Mucosa of rectum (tissue), 2 donors: ENCODE measurements at regions not wholly inside any gene's neighbourhood (a gene's known extent, or its start where the extent isn't known, plus 50 kb on each side); places are given as distances from the start of the nearest gene placed in this dataset.

ENCODE experiments used
- H3K27ac ChIP-seq, 2 donors: one replicate each; pipeline ENCODE4 v1.7.0; 2013; ENCODE audit warnings: inconsistent platforms in 2 of 2, low read depth in 2 of 2, low read length in 2 of 2
- H3K27me3 ChIP-seq, 2 donors: one replicate each; pipeline ENCODE4 v1.7.0; 2013; ENCODE audit warnings: low read length in 2 of 2; ENCODE audit not compliant: control insufficient read depth in 2 of 2, insufficient read depth in 2 of 2
- H3K36me3 ChIP-seq, 2 donors: one replicate each; pipeline ENCODE4 v1.7.0; 2013; ENCODE audit warnings: low read length in 2 of 2; ENCODE audit not compliant: control insufficient read depth in 2 of 2, insufficient read depth in 2 of 2
- H3K4me1 ChIP-seq, 2 donors: one replicate each; pipeline ENCODE4 v1.7.0; 2013; ENCODE audit warnings: low read length in 2 of 2, mild to moderate bottlenecking in 1 of 2; ENCODE audit not compliant: control insufficient read depth in 2 of 2, insufficient read depth in 2 of 2
- H3K4me3 ChIP-seq, 2 donors: one replicate each; pipeline ENCODE4 v1.7.0; 2013; ENCODE audit warnings: low read length in 2 of 2
- H3K9ac ChIP-seq, 2 donors: one replicate each; pipeline ENCODE4 v1.7.0; 2013; ENCODE audit warnings: low read length in 2 of 2, low read depth in 1 of 2, mild to moderate bottlenecking in 1 of 2
- H3K9me3 ChIP-seq, 2 donors: one replicate each; pipeline ENCODE4 v1.7.0; 2013; ENCODE audit warnings: low read length in 2 of 2; ENCODE audit not compliant: control insufficient read depth in 2 of 2
- donor health status: healthy.
- donor health status: Normal muscosa, but diverticular disease.

DNA sequence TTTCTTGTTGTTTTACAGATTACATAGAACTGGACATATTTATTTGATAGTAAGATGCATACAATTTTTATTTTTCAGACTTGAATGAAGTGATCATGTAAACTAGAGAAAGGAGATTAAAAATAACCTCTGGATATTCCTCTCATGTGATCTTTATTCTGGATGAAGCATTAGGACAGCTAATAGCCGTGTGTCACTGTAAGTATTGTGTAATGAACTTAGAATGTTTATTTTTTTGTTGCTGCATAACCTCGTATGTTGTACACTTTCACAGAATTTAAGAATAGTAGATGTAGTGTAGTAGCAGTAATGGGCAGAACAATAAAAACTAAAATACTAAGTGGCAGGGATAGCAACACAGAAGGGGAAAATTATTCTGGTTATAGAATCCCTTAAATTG, 2094.5 kb upstream of the TENM3 start:
- Histone ChIP-seq H3K27me3 (no peaks in the 10 kb centered on the region), H3K9ac (no peak overlapping the region), H3K4me1 (no peaks in the 10 kb centered on the region), H3K4me3 (no peak overlapping the region), H3K36me3 (no peaks in the 10 kb centered on the region), H3K9me3 (no peaks in the 10 kb centered on the region), H3K27ac (no peak overlapping the region)

DNA sequence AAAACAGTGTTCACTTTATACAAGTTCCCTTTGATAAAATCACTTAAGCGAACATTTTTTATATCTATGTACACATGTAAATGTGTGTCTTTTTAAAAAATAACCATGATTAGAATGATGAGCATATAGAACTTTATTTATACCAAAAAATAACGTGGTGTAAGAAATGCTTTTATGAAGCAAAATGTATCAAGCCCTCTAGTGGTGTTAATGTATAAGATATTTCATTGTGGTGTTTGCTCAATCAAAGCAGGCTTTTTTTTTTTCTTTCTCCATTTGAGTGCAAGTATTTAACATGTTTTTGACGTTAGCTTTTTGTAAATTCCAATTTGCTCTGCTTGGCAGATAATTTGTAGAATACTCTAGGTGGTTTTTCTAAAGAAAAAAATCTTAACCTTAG, 2092.4 kb upstream of the TENM3 start:
- H3K9ac ChIP-seq = no peak overlapping the region
- no peak overlapping the region for H3K27ac ChIP-seq
- H3K27me3 ChIP-seq = no peaks in the 10 kb centered on the region
- no peaks in the 10 kb centered on the region for H3K4me1 ChIP-seq
- no peak overlapping the region for H3K4me3 ChIP-seq
- H3K9me3 ChIP-seq = no peaks in the 10 kb centered on the region
- H3K36me3 ChIP-seq = no peaks in the 10 kb centered on the region

DNA sequence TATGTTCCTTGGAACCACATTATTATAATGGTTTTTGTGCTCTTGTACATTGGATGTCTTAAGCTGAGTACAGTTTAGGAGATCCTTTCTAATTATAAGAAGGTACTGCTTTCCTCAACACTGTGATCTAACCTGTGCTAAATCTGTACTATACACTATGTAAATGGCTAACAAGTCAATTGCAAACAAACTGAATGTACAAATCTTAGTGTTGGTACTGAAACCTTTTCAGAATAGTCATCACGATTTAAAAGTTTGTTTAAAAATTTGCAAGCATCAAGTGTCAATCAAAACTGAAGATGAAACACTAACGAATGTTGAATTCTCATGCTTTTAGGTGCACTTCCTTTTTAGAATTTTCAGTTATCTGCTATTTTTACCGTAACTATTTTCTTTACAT, 2090.4 kb upstream of the TENM3 start:
- Histone ChIP-seq H3K27me3 (no peaks in the 10 kb centered on the region), H3K4me1 (no peaks in the 10 kb centered on the region), H3K4me3 (no peak overlapping the region), H3K9ac (no peak overlapping the region), H3K27ac (no peak overlapping the region), H3K36me3 (no peaks in the 10 kb centered on the region), H3K9me3 (no peaks in the 10 kb centered on the region)

DNA sequence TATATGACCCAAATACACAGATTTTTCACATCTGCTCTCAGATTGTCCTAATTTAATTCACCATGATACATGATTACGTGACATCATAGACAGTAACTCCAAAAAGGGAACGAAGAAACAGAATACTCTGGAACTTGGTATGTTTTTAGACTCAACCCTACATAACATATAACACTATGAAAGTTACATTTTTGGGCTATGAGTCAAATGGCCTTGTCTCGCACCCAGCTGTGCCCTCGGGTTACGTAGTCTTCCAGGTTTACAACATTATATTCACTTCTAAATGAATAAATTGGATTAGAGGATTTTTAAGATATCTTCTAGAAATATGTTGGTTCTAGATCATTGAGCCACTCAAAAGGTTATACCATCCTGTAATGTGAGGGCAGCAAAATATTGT, 2089.6 kb upstream of the TENM3 start:
- no peaks in the 10 kb centered on the region for H3K36me3 ChIP-seq
- H3K27me3 ChIP-seq = no peaks in the 10 kb centered on the region
- H3K27ac ChIP-seq = no peak overlapping the region
- H3K9ac ChIP-seq = no peak overlapping the region
- H3K4me1 ChIP-seq = no peaks in the 10 kb centered on the region
- no peaks in the 10 kb centered on the region for H3K9me3 ChIP-seq
- H3K4me3 ChIP-seq = no peak overlapping the region

DNA sequence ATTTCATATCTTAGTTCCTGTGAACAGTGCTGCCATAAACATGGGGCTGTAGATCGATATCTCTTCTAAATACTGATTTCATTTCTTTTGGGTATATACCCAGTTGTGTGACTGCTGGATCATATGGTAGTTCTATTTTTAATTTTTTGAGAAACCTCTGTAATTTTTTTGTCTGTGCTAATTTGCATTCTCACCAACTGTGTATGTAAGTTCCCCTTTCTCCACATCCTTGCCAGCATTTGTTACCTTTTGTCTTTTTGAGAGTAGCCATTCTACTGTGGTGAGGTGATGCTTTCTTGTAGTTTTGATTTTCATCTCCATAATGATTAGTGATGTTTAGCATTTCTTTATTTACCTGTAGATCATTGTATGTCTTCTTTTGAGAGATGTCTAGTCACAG, 2086.5 kb upstream of the TENM3 start:
- Histone ChIP-seq H3K27me3 (no peaks in the 10 kb centered on the region), H3K9ac (no peak overlapping the region), H3K4me1 (no peaks in the 10 kb centered on the region), H3K9me3 (no peaks in the 10 kb centered on the region), H3K27ac (no peak overlapping the region), H3K4me3 (no peak overlapping the region), H3K36me3 (no peaks in the 10 kb centered on the region)

DNA sequence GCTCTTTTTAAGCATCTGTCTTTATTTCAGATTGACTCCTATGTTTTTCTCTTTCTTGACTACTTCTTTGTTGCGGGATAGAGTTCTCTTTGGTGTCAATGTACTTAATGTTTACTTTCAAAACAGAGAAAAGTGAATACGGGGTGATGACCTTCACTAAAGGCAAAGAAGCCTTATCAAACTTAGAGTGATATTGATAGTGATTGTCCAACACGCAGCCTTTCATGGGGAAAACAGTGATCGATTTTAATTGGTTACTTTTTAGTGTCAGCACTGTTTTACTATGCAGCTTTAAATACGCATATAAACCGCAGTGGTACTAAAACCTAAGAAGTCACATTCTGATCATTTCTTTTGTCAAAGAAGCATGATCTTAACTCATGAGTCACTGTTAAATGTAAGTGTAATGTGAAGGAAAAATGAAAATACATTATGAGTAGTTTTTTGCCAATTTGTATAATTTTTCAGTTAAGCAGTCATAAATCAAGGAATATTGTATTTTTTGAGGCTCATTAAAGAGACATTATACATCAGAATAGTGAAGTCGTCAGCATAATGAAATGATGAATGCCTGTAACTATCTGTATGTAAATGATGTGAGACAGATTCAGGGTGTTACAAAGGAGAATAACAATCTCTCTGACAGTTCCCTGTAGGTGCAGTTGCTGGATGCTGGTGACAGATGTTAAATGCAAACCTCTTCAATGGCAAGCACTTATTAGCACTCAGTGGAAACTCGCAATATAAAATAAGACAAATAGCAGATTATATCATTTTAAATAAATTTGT, 2082.8 kb upstream of the TENM3 start:
- Histone ChIP-seq H3K27ac (no peak overlapping the region), H3K4me3 (no peak overlapping the region), H3K36me3 (no peaks in the 10 kb centered on the region), H3K9ac (no peak overlapping the region), H3K4me1 (no peaks in the 10 kb centered on the region), H3K9me3 (no peaks in the 10 kb centered on the region), H3K27me3 (no peaks in the 10 kb centered on the region)

DNA sequence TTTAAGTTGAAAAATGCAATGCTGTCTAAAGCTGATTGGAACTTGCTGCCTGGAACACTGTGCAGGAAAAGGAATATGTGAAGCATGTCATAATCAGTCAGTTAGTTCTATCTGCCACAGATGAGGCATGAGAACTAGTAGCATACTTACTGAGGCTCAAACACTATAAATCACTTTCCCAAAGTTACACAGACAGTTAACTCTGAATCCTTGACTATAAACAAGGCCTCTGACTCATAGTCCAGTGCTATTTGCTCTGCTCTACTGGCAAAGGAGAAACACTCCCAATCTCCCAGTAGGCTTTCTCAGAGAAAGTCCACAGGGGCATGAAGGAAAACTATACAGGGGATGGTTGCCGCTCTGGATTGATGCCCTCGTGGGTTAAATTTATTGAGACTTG, 2078.4 kb upstream of the TENM3 start:
- Histone ChIP-seq H3K9me3 (no peaks in the 10 kb centered on the region), H3K4me1 (no peaks in the 10 kb centered on the region), H3K9ac (no peak overlapping the region), H3K36me3 (no peaks in the 10 kb centered on the region), H3K27ac (no peak overlapping the region), H3K4me3 (no peak overlapping the region), H3K27me3 (no peaks in the 10 kb centered on the region)

DNA sequence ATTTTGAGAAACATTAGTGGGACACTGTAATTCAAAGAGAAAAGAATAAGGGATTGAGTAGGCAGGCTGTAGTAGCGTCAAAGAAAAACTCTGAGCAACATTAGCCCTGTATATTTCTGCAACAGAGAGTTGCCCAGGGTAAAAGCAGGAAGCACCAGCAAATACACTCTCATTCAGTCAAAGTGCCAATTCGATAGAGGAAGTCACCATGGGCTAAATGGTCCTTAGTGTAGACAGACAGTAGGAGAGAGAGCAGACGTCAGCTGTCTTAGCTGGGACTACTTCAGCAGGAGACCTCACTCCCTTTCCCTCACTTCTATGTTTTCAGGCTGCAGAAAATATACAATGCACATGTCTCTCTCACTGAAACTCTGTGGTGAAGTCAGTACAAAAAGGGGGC, 2073.8 kb upstream of the TENM3 start:
- Histone ChIP-seq H3K9me3 (no peaks in the 10 kb centered on the region), H3K4me1 (no peaks in the 10 kb centered on the region), H3K27ac (no peak overlapping the region)

DNA sequence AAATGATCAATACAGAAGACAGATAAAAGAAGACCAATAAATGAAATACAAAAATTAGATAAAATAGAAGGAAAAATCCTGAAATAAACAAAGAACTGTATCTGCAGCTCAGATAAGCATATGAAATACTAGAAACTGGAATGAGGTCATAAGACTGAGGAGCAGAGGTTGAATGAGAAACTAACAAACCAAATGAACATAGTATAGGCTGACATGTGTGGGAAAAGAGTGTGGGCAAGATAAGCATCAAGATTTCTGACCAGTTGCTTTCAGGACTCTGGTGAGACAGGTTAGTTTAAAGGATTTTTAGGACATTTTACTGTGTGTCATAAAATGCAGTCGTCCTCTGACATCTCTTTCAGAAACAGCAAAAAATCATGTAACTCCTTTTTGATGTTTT, 2073.2 kb upstream of the TENM3 start:
- no peaks in the 10 kb centered on the region for H3K36me3 ChIP-seq
- no peak overlapping the region for H3K4me3 ChIP-seq
- H3K9ac ChIP-seq = no peak overlapping the region
- no peaks in the 10 kb centered on the region for H3K27me3 ChIP-seq
- no peaks in the 10 kb centered on the region for H3K9me3 ChIP-seq
- no peaks in the 10 kb centered on the region for H3K4me1 ChIP-seq
- H3K27ac ChIP-seq = no peak overlapping the region

More for the DNA sequence above, 2073.8 kb upstream of the TENM3 start:
- H3K9ac ChIP-seq = no peak overlapping the region
- H3K27me3 ChIP-seq = no peaks in the 10 kb centered on the region
- no peak overlapping the region for H3K4me3 ChIP-seq
- no peaks in the 10 kb centered on the region for H3K36me3 ChIP-seq

DNA sequence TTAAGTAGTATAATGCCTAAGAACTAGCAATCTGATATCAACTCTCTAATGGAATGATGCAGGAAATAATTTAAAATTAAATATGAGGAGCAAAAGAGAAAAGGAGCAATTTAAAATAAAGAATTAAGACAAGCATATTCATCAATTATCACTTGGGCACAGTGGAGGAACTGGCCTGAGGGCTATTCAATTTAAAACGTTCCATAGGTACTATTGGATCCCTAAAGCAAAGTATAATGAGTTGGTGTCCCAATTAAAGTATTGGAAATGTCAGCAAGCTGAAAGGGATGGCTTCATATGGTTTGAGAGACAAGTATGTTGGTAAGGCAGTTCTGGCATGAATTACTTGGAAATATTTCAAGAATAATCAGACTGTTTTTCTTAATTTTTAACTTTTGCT, 2064.1 kb upstream of the TENM3 start:
- Histone ChIP-seq H3K4me1 (no peaks in the 10 kb centered on the region), H3K4me3 (no peak overlapping the region), H3K9me3 (no peaks in the 10 kb centered on the region), H3K27ac (no peak overlapping the region), H3K9ac (no peak overlapping the region), H3K27me3 (no peaks in the 10 kb centered on the region), H3K36me3 (no peaks in the 10 kb centered on the region)

DNA sequence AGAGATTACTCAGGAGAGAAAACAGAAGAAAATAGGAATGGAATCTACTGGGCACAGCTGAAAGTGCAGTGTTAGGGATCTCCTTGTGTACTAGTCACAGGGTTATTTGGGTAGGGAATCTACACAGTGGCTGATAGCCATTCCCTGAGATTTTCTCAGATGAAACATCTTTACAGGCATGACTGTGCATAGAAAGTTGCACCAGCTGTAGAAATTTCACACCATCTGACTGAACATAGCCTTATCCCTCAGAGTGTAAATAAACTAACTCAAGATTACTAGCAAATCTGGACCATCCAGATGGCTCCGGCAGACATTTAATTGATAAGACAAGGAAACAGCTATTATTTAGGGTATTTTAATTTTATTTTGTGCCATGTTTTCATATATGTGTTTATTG, 2053.5 kb upstream of the TENM3 start:
- no peak overlapping the region for H3K4me3 ChIP-seq
- no peaks in the 10 kb centered on the region for H3K27me3 ChIP-seq
- no peaks in the 10 kb centered on the region for H3K9me3 ChIP-seq
- no peak overlapping the region for H3K9ac ChIP-seq
- H3K4me1 ChIP-seq = no peaks in the 10 kb centered on the region
- H3K36me3 ChIP-seq = no peaks in the 10 kb centered on the region
- no peak overlapping the region for H3K27ac ChIP-seq
